GM23338 (cell line): ENCODE measurements at regions not wholly inside any gene's neighbourhood (a gene's known extent, or its start where the extent isn't known, plus 50 kb on each side); places are given as distances from the start of the nearest gene placed in this dataset.

Experiments used
- ATAC-seq: fragments of 200-7000 bp; cut with Tn5 transposase; 3 replicates; pipeline ENCODE4 v1.9.1; 2020
- DNase-seq: peaks from one replicate; pipeline ENCODE4 v3.0.0-alpha.2; 2015; ENCODE audit warnings: low spot score
- H2AFZ ChIP-seq: fragments of 200-600 bp; sonication (generic); 2 replicates; pipeline ENCODE4 v1.8.0; 2016; ENCODE audit warnings: antibody characterized with exemption, mild to moderate bottlenecking, moderate library complexity
- H3F3A ChIP-seq: fragments of 200-600 bp; sonication (generic); replicated peaks from 2 replicates; pipeline ENCODE4 v1.8.0; 2017; ENCODE audit warnings: antibody characterized with exemption, mixed run types, low read depth
- H3K27ac ChIP-seq: fragments of 200-600 bp; sonication (generic); 2 replicates; pipeline ENCODE4 v1.6.1; 2016; ENCODE audit warnings: low read depth
- H3K27me3 ChIP-seq: fragments of 200-600 bp; sonication (generic); 2 replicates; pipeline ENCODE4 v1.8.0; 2016; ENCODE audit warnings: mild to moderate bottlenecking, mixed run types, moderate library complexity; ENCODE audit not compliant: insufficient read depth
- H3K36me3 ChIP-seq: fragments of 200-600 bp; sonication (generic); 2 replicates; pipeline ENCODE4 v1.8.0; 2016; ENCODE audit warnings: mild to moderate bottlenecking; ENCODE audit not compliant: insufficient read depth
- H3K4me1 ChIP-seq: fragments of 200-600 bp; sonication (generic); 2 replicates; pipeline ENCODE4 v1.8.0; 2016; ENCODE audit warnings: mild to moderate bottlenecking, moderate library complexity; ENCODE audit not compliant: insufficient read depth
- H3K4me2 ChIP-seq: fragments of 200-600 bp; sonication (generic); 2 replicates; pipeline ENCODE4 v1.7.1; 2017; ENCODE audit warnings: mixed run types
- H3K4me3 ChIP-seq: fragments of 200-600 bp; sonication (generic); 2 replicates; pipeline ENCODE4 v1.6.1; 2016; ENCODE audit warnings: mixed run types
- H3K79me2 ChIP-seq: fragments of 200-600 bp; sonication (generic); replicated peaks from 2 replicates; pipeline ENCODE4 v1.8.0; 2017; ENCODE audit warnings: mild to moderate bottlenecking; ENCODE audit not compliant: insufficient read depth
- H3K9me2 ChIP-seq: fragments of 200-600 bp; sonication (generic); 2 replicates; pipeline ENCODE4 v1.8.0; 2017; ENCODE audit not compliant: insufficient read depth
- H4K20me1 ChIP-seq: fragments of 200-600 bp; sonication (generic); replicated peaks from 2 replicates; pipeline ENCODE4 v1.8.0; 2017; ENCODE audit warnings: mild to moderate bottlenecking; ENCODE audit not compliant: insufficient read depth
- H3K27ac Mint-ChIP-seq: 2 replicates; pipeline ENCODE4 v1.8.0; 2020; ENCODE audit warnings: inconsistent platforms, mild to moderate bottlenecking, moderate library complexity, mixed read lengths
- H3K27me3 Mint-ChIP-seq: 3 replicates; pipeline ENCODE4 v1.8.0; 2022; ENCODE audit warnings: low read depth, mild to moderate bottlenecking, moderate library complexity, mixed read lengths, inconsistent platforms; ENCODE audit not compliant: insufficient read depth, poor library complexity
- H3K36me3 Mint-ChIP-seq: 3 replicates; pipeline ENCODE4 v1.8.0; 2021; ENCODE audit warnings: low read depth, mild to moderate bottlenecking, inconsistent platforms, moderate library complexity, mixed read lengths
- H3K4me1 Mint-ChIP-seq: 3 replicates; pipeline ENCODE4 v1.8.0; 2020; ENCODE audit warnings: mild to moderate bottlenecking, inconsistent platforms, mixed read lengths
- H3K4me3 Mint-ChIP-seq: 3 replicates; pipeline ENCODE4 v1.8.0; 2021; ENCODE audit warnings: moderate library complexity, mild to moderate bottlenecking, inconsistent platforms, mixed read lengths
- H3K9me3 Mint-ChIP-seq: 3 replicates; pipeline ENCODE4 v1.8.0; 2020; ENCODE audit warnings: moderate library complexity, mild to moderate bottlenecking, inconsistent platforms, mixed read lengths
- EZH2 ChIP-seq: fragments of 200-600 bp; sonication (generic); IDR thresholded peaks from one replicate; pipeline ENCODE4 v1.8.0; 2017; ENCODE audit warnings: antibody characterized with exemption, mild to moderate bottlenecking, low read depth; ENCODE audit not compliant: unreplicated experiment
- EZH2phosphoT487 ChIP-seq: fragments of 200-600 bp; sonication (generic); IDR thresholded peaks from one replicate; pipeline ENCODE4 v1.8.1; 2018; ENCODE audit warnings: antibody characterized with exemption; ENCODE audit not compliant: unreplicated experiment
- JUNB ChIP-seq: IDR thresholded peaks from one replicate; pipeline ENCODE4 v1.6.1; 2016; ENCODE audit warnings: antibody characterized with exemption; ENCODE audit not compliant: unreplicated experiment
- NANOG ChIP-seq: IDR thresholded peaks from 2 replicates; pipeline ENCODE4 v1.6.1; 2016; ENCODE audit warnings: antibody characterized with exemption, borderline replicate concordance
- POLR2AphosphoS5 ChIP-seq: IDR thresholded peaks from 2 replicates; pipeline ENCODE4 v1.6.1; 2016; ENCODE audit warnings: antibody characterized with exemption, low read depth
- STAT1 ChIP-seq: IDR thresholded peaks from one replicate; pipeline ENCODE4 v1.6.1; 2016; ENCODE audit warnings: antibody characterized with exemption; ENCODE audit not compliant: unreplicated experiment
- ZNF114 ChIP-seq: fragments of 250-450 bp; sonication (Bioruptor Pico); IDR thresholded peaks from 2 replicates; pipeline ENCODE4 v1.5.0; 2020; ENCODE audit warnings: mild to moderate bottlenecking, moderate library complexity
- ZNF331 ChIP-seq: fragments of 250-450 bp; sonication (Bioruptor Pico); IDR thresholded peaks from 2 replicates; pipeline ENCODE4 v1.5.0; 2020; ENCODE audit warnings: low read depth, mild to moderate bottlenecking, moderate library complexity
- TF ChIP-seq, protein P1 (sequence below): IDR thresholded peaks from one replicate; pipeline ENCODE4 v1.6.1; 2018; ENCODE audit warnings: antibody characterized with exemption; ENCODE audit not compliant: unreplicated experiment
- TF ChIP-seq, protein P2 (sequence below): fragments of 250-450 bp; sonication (Bioruptor Pico); IDR thresholded peaks from 2 replicates; pipeline ENCODE4 v1.5.0; 2020; ENCODE audit warnings: mild to moderate bottlenecking, moderate library complexity
- TF ChIP-seq, protein P3 (sequence below), 2 experiments: fragments of 200-600 bp in 1 of 2; sonication (generic) in 1 of 2; conservative IDR thresholded peaks; 2 replicates each; pipeline versions ENCODE4 v1.5.1 to v1.6.1; 2016 to 2017; ENCODE audit warnings: antibody characterized with exemption in 2 of 2, low read depth in 2 of 2, mild to moderate bottlenecking in 2 of 2, moderate library complexity in 1 of 2
- TF ChIP-seq, protein P4 (sequence below): IDR thresholded peaks from 2 replicates; pipeline ENCODE4 v1.6.1; 2016; ENCODE audit warnings: antibody characterized with exemption

DNA sequence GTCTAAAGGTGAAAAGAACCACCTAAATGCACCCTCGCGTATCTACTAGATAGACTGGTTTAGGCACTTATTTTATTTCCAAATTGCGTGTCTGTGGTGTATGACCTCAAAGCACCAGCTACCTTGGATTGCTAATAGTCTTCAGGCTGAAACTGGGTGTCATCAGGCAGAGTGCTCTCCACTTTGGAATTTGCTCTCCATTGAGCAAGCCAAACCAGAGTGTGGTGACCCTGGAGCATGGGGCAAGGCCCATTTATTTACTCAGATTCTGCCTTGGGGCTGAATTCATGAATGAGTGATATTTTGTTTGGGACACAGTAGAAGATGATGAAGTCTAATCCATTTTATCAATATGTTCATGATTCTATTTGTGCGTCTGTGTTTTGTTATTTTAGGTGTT lies 812.8 kb upstream of the SLC35B3 start:
- DNase-seq (no peak), ATAC-seq (no peak)
- H3K4me2 ChIP-seq = no peak overlapping the region
- H3K9me2 ChIP-seq = no peaks in the 10 kb centered on the region
- Mint-ChIP-seq H3K4me1 (peaks cover 3% of the 10 kb centered on the region; the same call in 1 of the 3 replicates), H3K4me3 (no peak overlapping the region), H3K27me3 (no peaks in the 10 kb centered on the region), H3K27ac (no peak overlapping the region), H3K36me3 (no peaks in the 10 kb centered on the region), H3K9me3 (no peaks in the 10 kb centered on the region)
- H3F3A ChIP-seq = no peaks in the 10 kb centered on the region
- H3K27me3 ChIP-seq = no peaks in the 10 kb centered on the region
- H4K20me1 ChIP-seq = no peaks in the 10 kb centered on the region
- no peak overlapping the region for H3K27ac ChIP-seq
- no peak overlapping the region for H3K4me3 ChIP-seq
- H2AFZ ChIP-seq = no peak overlapping the region
- TF ChIP-seq, protein P1, sequence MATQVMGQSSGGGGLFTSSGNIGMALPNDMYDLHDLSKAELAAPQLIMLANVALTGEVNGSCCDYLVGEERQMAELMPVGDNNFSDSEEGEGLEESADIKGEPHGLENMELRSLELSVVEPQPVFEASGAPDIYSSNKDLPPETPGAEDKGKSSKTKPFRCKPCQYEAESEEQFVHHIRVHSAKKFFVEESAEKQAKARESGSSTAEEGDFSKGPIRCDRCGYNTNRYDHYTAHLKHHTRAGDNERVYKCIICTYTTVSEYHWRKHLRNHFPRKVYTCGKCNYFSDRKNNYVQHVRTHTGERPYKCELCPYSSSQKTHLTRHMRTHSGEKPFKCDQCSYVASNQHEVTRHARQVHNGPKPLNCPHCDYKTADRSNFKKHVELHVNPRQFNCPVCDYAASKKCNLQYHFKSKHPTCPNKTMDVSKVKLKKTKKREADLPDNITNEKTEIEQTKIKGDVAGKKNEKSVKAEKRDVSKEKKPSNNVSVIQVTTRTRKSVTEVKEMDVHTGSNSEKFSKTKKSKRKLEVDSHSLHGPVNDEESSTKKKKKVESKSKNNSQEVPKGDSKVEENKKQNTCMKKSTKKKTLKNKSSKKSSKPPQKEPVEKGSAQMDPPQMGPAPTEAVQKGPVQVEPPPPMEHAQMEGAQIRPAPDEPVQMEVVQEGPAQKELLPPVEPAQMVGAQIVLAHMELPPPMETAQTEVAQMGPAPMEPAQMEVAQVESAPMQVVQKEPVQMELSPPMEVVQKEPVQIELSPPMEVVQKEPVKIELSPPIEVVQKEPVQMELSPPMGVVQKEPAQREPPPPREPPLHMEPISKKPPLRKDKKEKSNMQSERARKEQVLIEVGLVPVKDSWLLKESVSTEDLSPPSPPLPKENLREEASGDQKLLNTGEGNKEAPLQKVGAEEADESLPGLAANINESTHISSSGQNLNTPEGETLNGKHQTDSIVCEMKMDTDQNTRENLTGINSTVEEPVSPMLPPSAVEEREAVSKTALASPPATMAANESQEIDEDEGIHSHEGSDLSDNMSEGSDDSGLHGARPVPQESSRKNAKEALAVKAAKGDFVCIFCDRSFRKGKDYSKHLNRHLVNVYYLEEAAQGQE = no peak
- TF ChIP-seq STAT1 = no peak
- no peak for TF ChIP-seq NANOG
- no peak for TF ChIP-seq POLR2AphosphoS5
- TF ChIP-seq EZH2phosphoT487 = no peak
- no peak for TF ChIP-seq JUNB
- TF ChIP-seq ZNF331 (CRISPR knock-in tag) = no peak
- TF ChIP-seq ZNF114 (CRISPR knock-in tag) = no peak
- TF ChIP-seq EZH2 = no peak
- TF ChIP-seq, protein P2, sequence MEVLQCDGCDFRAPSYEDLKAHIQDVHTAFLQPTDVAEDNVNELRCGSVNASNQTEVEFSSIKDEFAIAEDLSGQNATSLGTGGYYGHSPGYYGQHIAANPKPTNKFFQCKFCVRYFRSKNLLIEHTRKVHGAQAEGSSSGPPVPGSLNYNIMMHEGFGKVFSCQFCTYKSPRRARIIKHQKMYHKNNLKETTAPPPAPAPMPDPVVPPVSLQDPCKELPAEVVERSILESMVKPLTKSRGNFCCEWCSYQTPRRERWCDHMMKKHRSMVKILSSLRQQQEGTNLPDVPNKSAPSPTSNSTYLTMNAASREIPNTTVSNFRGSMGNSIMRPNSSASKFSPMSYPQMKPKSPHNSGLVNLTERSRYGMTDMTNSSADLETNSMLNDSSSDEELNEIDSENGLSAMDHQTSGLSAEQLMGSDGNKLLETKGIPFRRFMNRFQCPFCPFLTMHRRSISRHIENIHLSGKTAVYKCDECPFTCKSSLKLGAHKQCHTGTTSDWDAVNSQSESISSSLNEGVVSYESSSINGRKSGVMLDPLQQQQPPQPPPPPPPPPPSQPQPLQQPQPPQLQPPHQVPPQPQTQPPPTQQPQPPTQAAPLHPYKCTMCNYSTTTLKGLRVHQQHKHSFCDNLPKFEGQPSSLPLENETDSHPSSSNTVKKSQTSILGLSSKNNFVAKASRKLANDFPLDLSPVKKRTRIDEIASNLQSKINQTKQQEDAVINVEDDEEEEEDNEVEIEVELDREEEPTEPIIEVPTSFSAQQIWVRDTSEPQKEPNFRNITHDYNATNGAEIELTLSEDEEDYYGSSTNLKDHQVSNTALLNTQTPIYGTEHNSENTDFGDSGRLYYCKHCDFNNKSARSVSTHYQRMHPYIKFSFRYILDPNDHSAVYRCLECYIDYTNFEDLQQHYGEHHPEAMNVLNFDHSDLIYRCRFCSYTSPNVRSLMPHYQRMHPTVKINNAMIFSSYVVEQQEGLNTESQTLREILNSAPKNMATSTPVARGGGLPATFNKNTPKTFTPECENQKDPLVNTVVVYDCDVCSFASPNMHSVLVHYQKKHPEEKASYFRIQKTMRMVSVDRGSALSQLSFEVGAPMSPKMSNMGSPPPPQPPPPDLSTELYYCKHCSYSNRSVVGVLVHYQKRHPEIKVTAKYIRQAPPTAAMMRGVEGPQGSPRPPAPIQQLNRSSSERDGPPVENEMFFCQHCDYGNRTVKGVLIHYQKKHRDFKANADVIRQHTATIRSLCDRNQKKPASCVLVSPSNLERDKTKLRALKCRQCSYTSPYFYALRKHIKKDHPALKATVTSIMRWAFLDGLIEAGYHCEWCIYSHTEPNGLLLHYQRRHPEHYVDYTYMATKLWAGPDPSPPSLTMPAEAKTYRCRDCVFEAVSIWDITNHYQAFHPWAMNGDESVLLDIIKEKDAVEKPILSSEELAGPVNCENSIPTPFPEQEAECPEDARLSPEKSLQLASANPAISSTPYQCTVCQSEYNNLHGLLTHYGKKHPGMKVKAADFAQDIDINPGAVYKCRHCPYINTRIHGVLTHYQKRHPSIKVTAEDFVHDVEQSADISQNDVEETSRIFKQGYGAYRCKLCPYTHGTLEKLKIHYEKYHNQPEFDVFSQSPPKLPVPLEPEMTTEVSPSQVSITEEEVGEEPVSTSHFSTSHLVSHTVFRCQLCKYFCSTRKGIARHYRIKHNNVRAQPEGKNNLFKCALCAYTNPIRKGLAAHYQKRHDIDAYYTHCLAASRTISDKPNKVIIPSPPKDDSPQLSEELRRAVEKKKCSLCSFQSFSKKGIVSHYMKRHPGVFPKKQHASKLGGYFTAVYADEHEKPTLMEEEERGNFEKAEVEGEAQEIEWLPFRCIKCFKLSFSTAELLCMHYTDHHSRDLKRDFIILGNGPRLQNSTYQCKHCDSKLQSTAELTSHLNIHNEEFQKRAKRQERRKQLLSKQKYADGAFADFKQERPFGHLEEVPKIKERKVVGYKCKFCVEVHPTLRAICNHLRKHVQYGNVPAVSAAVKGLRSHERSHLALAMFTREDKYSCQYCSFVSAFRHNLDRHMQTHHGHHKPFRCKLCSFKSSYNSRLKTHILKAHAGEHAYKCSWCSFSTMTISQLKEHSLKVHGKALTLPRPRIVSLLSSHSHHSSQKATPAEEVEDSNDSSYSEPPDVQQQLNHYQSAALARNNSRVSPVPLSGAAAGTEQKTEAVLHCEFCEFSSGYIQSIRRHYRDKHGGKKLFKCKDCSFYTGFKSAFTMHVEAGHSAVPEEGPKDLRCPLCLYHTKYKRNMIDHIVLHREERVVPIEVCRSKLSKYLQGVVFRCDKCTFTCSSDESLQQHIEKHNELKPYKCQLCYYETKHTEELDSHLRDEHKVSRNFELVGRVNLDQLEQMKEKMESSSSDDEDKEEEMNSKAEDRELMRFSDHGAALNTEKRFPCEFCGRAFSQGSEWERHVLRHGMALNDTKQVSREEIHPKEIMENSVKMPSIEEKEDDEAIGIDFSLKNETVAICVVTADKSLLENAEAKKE (CRISPR knock-in tag) = no peak
- TF ChIP-seq, protein P3, sequence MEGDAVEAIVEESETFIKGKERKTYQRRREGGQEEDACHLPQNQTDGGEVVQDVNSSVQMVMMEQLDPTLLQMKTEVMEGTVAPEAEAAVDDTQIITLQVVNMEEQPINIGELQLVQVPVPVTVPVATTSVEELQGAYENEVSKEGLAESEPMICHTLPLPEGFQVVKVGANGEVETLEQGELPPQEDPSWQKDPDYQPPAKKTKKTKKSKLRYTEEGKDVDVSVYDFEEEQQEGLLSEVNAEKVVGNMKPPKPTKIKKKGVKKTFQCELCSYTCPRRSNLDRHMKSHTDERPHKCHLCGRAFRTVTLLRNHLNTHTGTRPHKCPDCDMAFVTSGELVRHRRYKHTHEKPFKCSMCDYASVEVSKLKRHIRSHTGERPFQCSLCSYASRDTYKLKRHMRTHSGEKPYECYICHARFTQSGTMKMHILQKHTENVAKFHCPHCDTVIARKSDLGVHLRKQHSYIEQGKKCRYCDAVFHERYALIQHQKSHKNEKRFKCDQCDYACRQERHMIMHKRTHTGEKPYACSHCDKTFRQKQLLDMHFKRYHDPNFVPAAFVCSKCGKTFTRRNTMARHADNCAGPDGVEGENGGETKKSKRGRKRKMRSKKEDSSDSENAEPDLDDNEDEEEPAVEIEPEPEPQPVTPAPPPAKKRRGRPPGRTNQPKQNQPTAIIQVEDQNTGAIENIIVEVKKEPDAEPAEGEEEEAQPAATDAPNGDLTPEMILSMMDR (conservative IDR thresholded peaks at IDR 0.05; ENCODE audit: low read depth in 2 of 2) = no peak
- TF ChIP-seq, protein P4, sequence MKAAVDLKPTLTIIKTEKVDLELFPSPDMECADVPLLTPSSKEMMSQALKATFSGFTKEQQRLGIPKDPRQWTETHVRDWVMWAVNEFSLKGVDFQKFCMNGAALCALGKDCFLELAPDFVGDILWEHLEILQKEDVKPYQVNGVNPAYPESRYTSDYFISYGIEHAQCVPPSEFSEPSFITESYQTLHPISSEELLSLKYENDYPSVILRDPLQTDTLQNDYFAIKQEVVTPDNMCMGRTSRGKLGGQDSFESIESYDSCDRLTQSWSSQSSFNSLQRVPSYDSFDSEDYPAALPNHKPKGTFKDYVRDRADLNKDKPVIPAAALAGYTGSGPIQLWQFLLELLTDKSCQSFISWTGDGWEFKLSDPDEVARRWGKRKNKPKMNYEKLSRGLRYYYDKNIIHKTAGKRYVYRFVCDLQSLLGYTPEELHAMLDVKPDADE = no peak
- no peaks in the 10 kb centered on the region for H3K4me1 ChIP-seq
- no peaks in the 10 kb centered on the region for H3K79me2 ChIP-seq
- H3K36me3 ChIP-seq = no peaks in the 10 kb centered on the region
